Epithelial cell of esophagus (primary cell): ENCODE measurements at regions not wholly inside any gene's neighbourhood (a gene's known extent, or its start where the extent isn't known, plus 50 kb on each side); places are given as distances from the start of the nearest gene placed in this dataset.
A peak's percentile ranks its signal among the peaks of the same experiment; 100 is the strongest.
"Not testable (repeated sequence)": the region's sequence is repeated elsewhere in the genome, so short reads cannot be mapped to it uniquely, and the experiment has no call there.

Experiments used
- DNase-seq: peaks from one replicate; pipeline ENCODE4 v3.0.0; 2010; ENCODE audit warnings: low read depth
- H3K4me3 ChIP-seq: 2 replicates; pipeline ENCODE4 v1.5.1; 2011; ENCODE audit warnings: mild to moderate bottlenecking, low read length, control low read depth
- TF ChIP-seq, protein P1 (sequence below): IDR thresholded peaks from 2 replicates; pipeline ENCODE4 v1.5.1; 2011; ENCODE audit warnings: low read depth, mild to moderate bottlenecking, low read length, control low read depth, inconsistent platforms; ENCODE audit not compliant: insufficient read depth; ENCODE audit errors: missing control alignments

DNA sequence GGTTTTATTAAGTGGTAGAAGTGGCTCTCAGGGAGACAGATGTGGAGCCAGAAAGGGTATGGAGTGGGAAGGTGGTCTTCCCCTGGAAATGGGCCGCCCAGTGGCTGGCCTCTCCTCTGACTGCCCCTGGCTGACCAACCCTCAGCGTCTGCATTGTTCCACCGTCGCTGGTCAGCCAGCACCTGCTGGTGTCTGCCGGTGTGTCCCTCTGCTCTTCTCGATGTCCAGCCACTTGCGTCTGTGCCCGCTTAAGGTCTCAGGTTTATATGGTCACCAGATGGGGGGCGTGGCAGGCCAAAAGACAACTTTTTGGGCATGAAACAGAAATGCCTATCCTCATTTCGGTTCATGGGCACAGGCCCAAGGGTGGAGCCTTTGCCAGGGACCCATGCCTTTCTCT lies 1221.5 kb downstream of the JRKL start:
- no peak overlapping the region for H3K4me3 ChIP-seq
- no peak for DNase-seq
- TF ChIP-seq, protein P1, sequence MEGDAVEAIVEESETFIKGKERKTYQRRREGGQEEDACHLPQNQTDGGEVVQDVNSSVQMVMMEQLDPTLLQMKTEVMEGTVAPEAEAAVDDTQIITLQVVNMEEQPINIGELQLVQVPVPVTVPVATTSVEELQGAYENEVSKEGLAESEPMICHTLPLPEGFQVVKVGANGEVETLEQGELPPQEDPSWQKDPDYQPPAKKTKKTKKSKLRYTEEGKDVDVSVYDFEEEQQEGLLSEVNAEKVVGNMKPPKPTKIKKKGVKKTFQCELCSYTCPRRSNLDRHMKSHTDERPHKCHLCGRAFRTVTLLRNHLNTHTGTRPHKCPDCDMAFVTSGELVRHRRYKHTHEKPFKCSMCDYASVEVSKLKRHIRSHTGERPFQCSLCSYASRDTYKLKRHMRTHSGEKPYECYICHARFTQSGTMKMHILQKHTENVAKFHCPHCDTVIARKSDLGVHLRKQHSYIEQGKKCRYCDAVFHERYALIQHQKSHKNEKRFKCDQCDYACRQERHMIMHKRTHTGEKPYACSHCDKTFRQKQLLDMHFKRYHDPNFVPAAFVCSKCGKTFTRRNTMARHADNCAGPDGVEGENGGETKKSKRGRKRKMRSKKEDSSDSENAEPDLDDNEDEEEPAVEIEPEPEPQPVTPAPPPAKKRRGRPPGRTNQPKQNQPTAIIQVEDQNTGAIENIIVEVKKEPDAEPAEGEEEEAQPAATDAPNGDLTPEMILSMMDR = no peak

DNA sequence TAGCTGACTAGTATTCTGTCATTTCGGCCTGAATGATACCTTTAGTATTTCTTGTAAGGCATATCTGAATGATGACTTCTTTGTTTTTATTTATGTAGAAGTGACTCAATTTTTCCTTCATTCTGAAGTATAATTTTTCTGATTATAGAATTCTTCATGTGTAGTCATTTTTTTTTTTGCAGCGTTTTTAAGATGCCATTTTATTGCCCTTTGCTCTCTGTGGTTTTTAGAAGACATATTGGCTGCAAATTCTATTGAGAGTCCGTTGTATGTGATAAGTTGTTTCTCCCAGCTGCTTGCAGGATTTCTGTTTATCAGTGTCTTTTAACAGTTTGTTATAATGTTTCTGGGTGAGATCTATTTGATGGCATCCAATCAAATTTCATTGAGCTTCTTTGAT lies 1224.8 kb downstream of the JRKL start:
- no peak overlapping the region for H3K4me3 ChIP-seq
- no peak for DNase-seq
- TF ChIP-seq, protein P1 = no peak

DNA sequence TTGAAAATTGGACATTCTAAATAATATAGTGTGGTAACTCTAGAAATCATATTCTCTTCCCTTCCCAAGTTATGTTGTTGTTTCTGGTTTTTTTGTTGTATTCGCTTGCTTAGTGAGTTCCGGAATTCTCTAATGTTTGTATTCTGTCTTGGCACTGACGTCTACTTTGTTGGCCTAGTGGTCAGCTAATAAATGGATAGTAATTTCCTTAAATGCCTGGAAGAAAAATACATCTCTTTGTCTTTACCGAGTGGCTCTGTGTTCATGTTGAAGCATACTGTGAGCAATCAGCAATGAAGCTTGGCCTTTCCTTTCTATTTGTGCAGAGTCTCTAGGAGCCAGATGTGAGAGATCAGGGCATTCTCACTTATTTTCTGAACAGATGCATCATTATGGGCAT lies 1225.7 kb downstream of the JRKL start:
- no peak overlapping the region for H3K4me3 ChIP-seq
- DNase-seq = no peak
- TF ChIP-seq, protein P1 = no peak

DNA sequence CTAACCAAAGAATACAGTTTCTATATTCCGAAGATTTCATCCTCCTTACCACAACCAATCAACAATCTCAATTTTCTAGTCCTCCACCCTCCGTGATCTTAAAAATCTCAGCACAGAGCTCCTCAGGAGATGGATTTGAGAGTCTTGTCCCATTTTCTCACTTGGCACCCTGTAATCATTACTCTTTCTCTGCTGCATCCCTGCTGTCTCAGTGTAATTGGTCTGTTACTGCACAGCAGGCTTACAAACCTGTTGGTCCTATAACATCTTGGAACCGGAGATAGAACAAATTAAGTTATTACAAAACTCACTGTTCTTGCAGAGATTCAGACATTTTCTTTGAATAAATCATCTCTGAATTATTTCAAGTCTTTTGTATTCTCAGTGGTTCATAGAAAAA lies 1227.2 kb downstream of the JRKL start:
- TF ChIP-seq, protein P1 = no peak
- no peak overlapping the region for H3K4me3 ChIP-seq
- no peak for DNase-seq

DNA sequence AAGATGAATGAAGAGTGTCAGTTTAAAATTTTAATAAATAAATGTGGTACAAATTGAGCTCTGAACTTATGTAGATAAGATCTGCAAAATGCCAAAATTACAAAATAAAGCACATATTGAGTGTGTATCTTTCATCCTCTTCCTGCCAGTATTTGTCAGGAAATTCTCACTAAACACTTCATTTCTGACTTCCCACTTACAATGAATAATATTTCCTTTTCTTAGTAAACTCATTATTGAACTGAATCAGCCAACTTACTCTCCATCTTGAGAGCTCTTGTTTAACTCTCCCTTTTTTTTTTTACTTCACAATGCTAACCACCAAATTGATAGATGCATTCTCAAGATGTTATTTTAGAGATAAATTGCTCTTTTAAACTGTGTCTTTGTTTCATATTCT lies 1230.2 kb downstream of the JRKL start:
- no peak overlapping the region for H3K4me3 ChIP-seq
- TF ChIP-seq, protein P1 = no peak
- no peak for DNase-seq

GRCh38 chr11:97621282-97621681 lies 1231.5 kb downstream of the JRKL start:
- no peak overlapping the region for H3K4me3 ChIP-seq
- TF ChIP-seq, protein P1 = no peak
- DNase-seq = no peak

DNA sequence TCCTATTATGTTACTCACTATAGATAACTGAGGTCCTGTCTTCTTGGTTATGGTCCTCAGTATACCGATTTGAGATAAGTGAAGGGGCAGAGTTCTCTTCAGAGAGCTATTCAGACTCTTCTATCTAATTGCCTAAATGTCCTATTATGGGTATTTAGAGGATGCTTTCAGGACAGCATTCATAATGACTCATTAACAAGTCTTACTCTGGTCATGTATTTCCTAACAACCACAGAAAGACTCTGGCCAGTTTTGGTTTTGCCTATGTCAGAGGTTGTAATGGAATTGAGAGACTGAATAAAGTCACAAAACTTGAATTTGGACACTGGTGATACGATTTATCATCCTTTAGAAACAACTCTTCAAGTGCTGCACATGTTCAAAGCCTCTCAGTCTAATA lies 1233.0 kb downstream of the JRKL start:
- TF ChIP-seq, protein P1 = no peak
- DNase-seq = peak; percentile 7
- H3K4me3 ChIP-seq = no peak overlapping the region

DNA sequence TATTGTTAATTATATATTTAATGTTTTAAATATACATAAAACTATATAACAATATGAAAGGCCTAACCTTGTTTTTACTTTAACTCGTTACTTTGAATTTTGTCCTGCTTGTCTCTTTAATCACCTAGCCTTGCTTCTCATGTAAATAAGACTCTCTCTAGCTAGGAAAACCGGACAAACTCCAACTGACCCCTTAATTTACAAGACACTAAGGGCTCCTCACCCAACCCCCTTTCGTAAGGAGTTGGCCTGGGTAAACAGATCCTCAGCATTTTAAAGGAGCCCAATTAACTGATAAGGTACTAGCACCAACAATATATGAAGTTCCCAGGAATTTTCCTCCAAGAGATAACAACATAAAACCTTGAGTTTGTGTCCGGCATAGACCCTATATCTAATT lies 1246.9 kb downstream of the JRKL start:
- not testable (repeated sequence) for H3K4me3 ChIP-seq, DNase-seq
